Transverse colon (tissue), 4 donors: ENCODE measurements at regions not wholly inside any gene's neighbourhood (a gene's known extent, or its start where the extent isn't known, plus 50 kb on each side); places are given as distances from the start of the nearest gene placed in this dataset.

Source experiments
- EP300 ChIP-seq: sonication (generic); formaldehyde crosslinking; IDR thresholded peaks from one replicate; pipeline ENCODE4 v1.6.1; 2017; ENCODE audit warnings: antibody characterized with exemption, low read depth
- POLR2A ChIP-seq: fragments of 450-650 bp; IDR thresholded peaks from one replicate; pipeline ENCODE4 v1.6.1; 2016; ENCODE audit warnings: antibody characterized with exemption, mild to moderate bottlenecking, moderate library complexity
- POLR2AphosphoS5 ChIP-seq, 3 donors: sonication (generic); formaldehyde crosslinking; IDR thresholded peaks; one replicate each; pipeline ENCODE4 v1.6.1; 2016; ENCODE audit warnings: antibody characterized with exemption in 3 of 3
- TF ChIP-seq, protein P1 (sequence below), 5 experiments: fragments of 200-600 bp in 3 of 5; fragments of 450-650 bp in 2 of 5; sonication (generic) in 3 of 5; IDR thresholded peaks; 1 replicate in 2 of 5; 2 replicates in 3 of 5; pipeline ENCODE4 v1.5.1; 2016 to 2017; ENCODE audit warnings: antibody characterized with exemption in 5 of 5, inconsistent platforms in 3 of 5, mild to moderate bottlenecking in 2 of 5, moderate library complexity in 1 of 5

DNA sequence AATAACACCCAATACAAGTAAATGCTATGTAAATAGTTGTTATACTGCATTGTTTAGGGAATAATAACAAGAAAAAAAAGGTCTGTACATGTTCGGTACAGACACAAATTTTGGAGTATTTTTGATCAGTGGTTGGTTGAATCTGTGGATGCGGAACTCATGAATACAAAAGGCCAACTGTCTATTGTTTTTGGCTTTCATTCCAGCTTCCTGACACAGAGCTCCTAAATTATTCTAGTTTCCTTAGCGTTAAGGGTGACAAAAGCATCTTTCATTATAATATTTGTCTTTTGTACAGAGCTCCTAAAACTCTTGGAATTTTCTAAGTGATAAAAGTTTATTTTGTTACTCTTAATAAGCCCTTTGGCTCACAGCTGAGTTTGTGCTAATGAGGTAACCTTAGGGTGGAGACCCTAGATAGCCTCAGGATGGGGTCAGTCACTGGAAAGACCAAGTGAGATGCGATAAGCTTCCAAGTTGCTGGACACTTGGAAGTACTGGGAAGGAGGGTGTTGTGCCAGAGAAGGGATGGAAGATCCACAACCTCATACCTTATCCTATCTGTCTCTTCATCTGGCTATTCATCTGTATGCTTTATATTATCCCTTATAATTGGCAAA lies 57.4 kb upstream of the PRRC2C start:
- TF ChIP-seq EP300 (no peak), POLR2A (no peak), POLR2AphosphoS5 (IDR thresholded peaks at IDR 0.05) (no peak)
- TF ChIP-seq, protein P1, sequence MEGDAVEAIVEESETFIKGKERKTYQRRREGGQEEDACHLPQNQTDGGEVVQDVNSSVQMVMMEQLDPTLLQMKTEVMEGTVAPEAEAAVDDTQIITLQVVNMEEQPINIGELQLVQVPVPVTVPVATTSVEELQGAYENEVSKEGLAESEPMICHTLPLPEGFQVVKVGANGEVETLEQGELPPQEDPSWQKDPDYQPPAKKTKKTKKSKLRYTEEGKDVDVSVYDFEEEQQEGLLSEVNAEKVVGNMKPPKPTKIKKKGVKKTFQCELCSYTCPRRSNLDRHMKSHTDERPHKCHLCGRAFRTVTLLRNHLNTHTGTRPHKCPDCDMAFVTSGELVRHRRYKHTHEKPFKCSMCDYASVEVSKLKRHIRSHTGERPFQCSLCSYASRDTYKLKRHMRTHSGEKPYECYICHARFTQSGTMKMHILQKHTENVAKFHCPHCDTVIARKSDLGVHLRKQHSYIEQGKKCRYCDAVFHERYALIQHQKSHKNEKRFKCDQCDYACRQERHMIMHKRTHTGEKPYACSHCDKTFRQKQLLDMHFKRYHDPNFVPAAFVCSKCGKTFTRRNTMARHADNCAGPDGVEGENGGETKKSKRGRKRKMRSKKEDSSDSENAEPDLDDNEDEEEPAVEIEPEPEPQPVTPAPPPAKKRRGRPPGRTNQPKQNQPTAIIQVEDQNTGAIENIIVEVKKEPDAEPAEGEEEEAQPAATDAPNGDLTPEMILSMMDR (IDR thresholded peaks at IDR 0.05): no peak
